SK-N-SH (cell line): ENCODE measurements at regions not wholly inside any gene's neighbourhood (a gene's known extent, or its start where the extent isn't known, plus 50 kb on each side); places are given as distances from the start of the nearest gene placed in this dataset.

Experiments
- CTCF ChIA-PET: fragments of 300-600, 350-600 bp; formaldehyde crosslinking; extraction: SDS; loops from one replicate; lab custom pipeline; 2021; lab: Yijun Ruan, JAX
- POLR2A ChIA-PET: fragments of 350-600 bp; sonication (Branson Sonifier 250); formaldehyde crosslinking; extraction: SDS; loops from one replicate; lab custom pipeline; 2020; ENCODE audit warnings: antibody characterized with exemption, inconsistent platforms; lab: Yijun Ruan, JAX
- DNase-seq: peaks from one replicate; pipeline ENCODE4 v3.0.0; 2012
- H2AFZ ChIP-seq: fragments of 200-600 bp; sonication (generic); 2 replicates; pipeline ENCODE4 v1.8.1; 2016; ENCODE audit warnings: antibody characterized with exemption, mild to moderate bottlenecking, low read depth
- H3F3A ChIP-seq: fragments of 200-600 bp; sonication (generic); replicated peaks from 2 replicates; pipeline ENCODE3; 2016; ENCODE audit warnings: antibody characterized with exemption, mild to moderate bottlenecking; ENCODE audit not compliant: insufficient read depth
- H3K27ac ChIP-seq, 2 experiments: fragments of 200-500 bp in 1 of 2; fragments of 200-600 bp in 1 of 2; sonication (Bioruptor generic) in 1 of 2; sonication (generic), shearing (Covaris generic) in 1 of 2; 2 replicates each; pipeline versions ENCODE4 v1.5.1 to v1.6.1; 2014 to 2016; ENCODE audit warnings: low read depth in 2 of 2, inconsistent platforms in 1 of 2, low read length in 1 of 2, mild to moderate bottlenecking in 1 of 2, mixed read lengths in 1 of 2
- H3K27me3 ChIP-seq: fragments of 200-600 bp; sonication (generic), shearing (Covaris generic); 2 replicates; pipeline ENCODE4 v1.6.1; 2016; ENCODE audit warnings: mixed run types; ENCODE audit not compliant: insufficient read depth
- H3K36me3 ChIP-seq, 2 experiments: fragments of 200-500 bp in 1 of 2; fragments of 200-600 bp in 1 of 2; sonication (Bioruptor generic) in 1 of 2; sonication (generic) in 1 of 2; replicated peaks in 1 of 2; 2 replicates each; pipeline versions ENCODE3 to v1.5.1; 2014 to 2016; ENCODE audit warnings: low read length in 1 of 2, mild to moderate bottlenecking in 1 of 2; ENCODE audit not compliant: insufficient read depth in 2 of 2, control insufficient read depth in 1 of 2
- H3K4me1 ChIP-seq, 2 experiments: fragments of 200-500 bp in 1 of 2; fragments of 200-600 bp in 1 of 2; sonication (Bioruptor generic) in 1 of 2; sonication (generic), shearing (Covaris generic) in 1 of 2; 2 replicates each; pipeline versions ENCODE4 v1.5.1 to v1.6.1; 2014 to 2016; ENCODE audit warnings: low read depth in 1 of 2, low read length in 1 of 2, mixed run types in 1 of 2; ENCODE audit not compliant: insufficient read depth in 2 of 2, control insufficient read depth in 1 of 2
- H3K4me2 ChIP-seq: fragments of 200-600 bp; sonication (generic), shearing (Covaris generic); 2 replicates; pipeline ENCODE4 v1.6.1; 2017; ENCODE audit warnings: mixed run types
- H3K4me3 ChIP-seq, 2 experiments: fragments of 200-500 bp in 1 of 2; fragments of 200-600 bp in 1 of 2; sonication (Bioruptor generic) in 1 of 2; sonication (generic), shearing (Covaris generic) in 1 of 2; 2 replicates each; pipeline versions ENCODE4 v1.5.1 to v1.8.1; 2014 to 2016; ENCODE audit warnings: low read depth in 2 of 2, inconsistent platforms in 1 of 2, low read length in 1 of 2, mild to moderate bottlenecking in 1 of 2, mixed read lengths in 1 of 2, moderate library complexity in 1 of 2
- H3K79me2 ChIP-seq: fragments of 200-600 bp; sonication (generic); 2 replicates; pipeline ENCODE4 v1.8.1; 2017; ENCODE audit warnings: mild to moderate bottlenecking; ENCODE audit not compliant: insufficient read depth
- H3K9ac ChIP-seq: fragments of 200-600 bp; sonication (generic); 2 replicates; pipeline ENCODE4 v1.6.1; 2017; ENCODE audit warnings: mixed run types
- H3K9me2 ChIP-seq: fragments of 200-600 bp; sonication (generic); 2 replicates; pipeline ENCODE4 v1.6.1; 2017; ENCODE audit warnings: mixed run types
- H3K9me3 ChIP-seq: fragments of 200-600 bp; sonication (generic); 2 replicates; pipeline ENCODE4 v1.6.1; 2017; ENCODE audit warnings: mixed run types, mild to moderate bottlenecking, moderate library complexity
- H4K20me1 ChIP-seq: fragments of 200-600 bp; sonication (generic); 2 replicates; pipeline ENCODE4 v1.6.1; 2017; ENCODE audit warnings: mild to moderate bottlenecking, mixed run types; ENCODE audit not compliant: insufficient read depth
- CHD2 ChIP-seq: fragments of 150-350 bp; IDR thresholded peaks from 2 replicates; pipeline ENCODE4 v1.6.1; 2018; ENCODE audit warnings: low read length; ENCODE audit not compliant: partially characterized antibody
- EP300 ChIP-seq, 2 experiments: IDR thresholded peaks; 2 replicates each; pipeline versions ENCODE4 v1.4.0 to v1.6.1; 2012; ENCODE audit warnings: borderline replicate concordance in 1 of 2, low read depth in 1 of 2, low read length in 1 of 2
- FOSL2 ChIP-seq: IDR thresholded peaks from 2 replicates; pipeline ENCODE4 v1.4.0; 2012; ENCODE audit warnings: low read depth, mild to moderate bottlenecking, moderate library complexity, borderline replicate concordance
- FOXJ3 ChIP-seq: sonication (generic); formaldehyde crosslinking; IDR thresholded peaks from 2 replicates; pipeline ENCODE4 v1.5.1; 2020; ENCODE audit warnings: mild to moderate bottlenecking, missing genetic modification reagents
- FOXM1 ChIP-seq: IDR thresholded peaks from 2 replicates; pipeline ENCODE4 v1.4.0; 2012; ENCODE audit warnings: low read depth, mild to moderate bottlenecking
- GATA2 ChIP-seq: sonication (generic); formaldehyde crosslinking; IDR thresholded peaks from 2 replicates; pipeline ENCODE4 v1.5.0; 2020; ENCODE audit warnings: mild to moderate bottlenecking, missing genetic modification reagents
- MEF2A ChIP-seq: IDR thresholded peaks from 2 replicates; pipeline ENCODE4 v1.4.0; 2012; ENCODE audit warnings: low read depth, borderline replicate concordance
- MXI1 ChIP-seq: IDR thresholded peaks from 2 replicates; pipeline ENCODE4 v1.6.1; 2012; ENCODE audit warnings: mild to moderate bottlenecking, low read depth, low read length, improper control_type of control experiment
- NFIC ChIP-seq: IDR thresholded peaks from 2 replicates; pipeline ENCODE4 v1.4.0; 2012; ENCODE audit warnings: borderline replicate concordance
- POLR2AphosphoS5 ChIP-seq: IDR thresholded peaks from 2 replicates; pipeline ENCODE4 v1.6.1; 2012; ENCODE audit warnings: low read depth, low read length
- RAD21 ChIP-seq: IDR thresholded peaks from 2 replicates; pipeline ENCODE4 v1.6.1; 2012; ENCODE audit warnings: mild to moderate bottlenecking, low read length
- RFX5 ChIP-seq: IDR thresholded peaks from 2 replicates; pipeline ENCODE4 v1.6.1; 2012; ENCODE audit warnings: mild to moderate bottlenecking, improper control_type of control experiment, low read length
- SIN3A ChIP-seq: IDR thresholded peaks from 2 replicates; pipeline ENCODE4 v1.6.1; 2012; ENCODE audit warnings: low read depth, mild to moderate bottlenecking, low read length, moderate library complexity, borderline replicate concordance
- YY1 ChIP-seq: IDR thresholded peaks from 2 replicates; pipeline ENCODE4 v1.4.0; 2012; ENCODE audit warnings: low read depth, mild to moderate bottlenecking
- WGBS: methylation state at CpG from one replicate; pipeline ENCODE4 v1.1.6; 2017; ENCODE audit warnings: low lambda C conversion rate; 5-methylcytosine and 5-hydroxymethylcytosine counted together
- TF ChIP-seq, protein P1 (sequence below): IDR thresholded peaks from 2 replicates; pipeline ENCODE4 v1.4.0; 2012; ENCODE audit warnings: low read depth
- TF ChIP-seq, protein P2 (sequence below): fragments of 150-350 bp; IDR thresholded peaks from 2 replicates; pipeline ENCODE4 v1.6.1; 2016; ENCODE audit warnings: mild to moderate bottlenecking, low read depth, low read length
- TF ChIP-seq, protein P3 (sequence below): IDR thresholded peaks from 2 replicates; pipeline ENCODE4 v1.6.1; 2012; ENCODE audit warnings: mild to moderate bottlenecking, low read depth, low read length, moderate library complexity

DNA sequence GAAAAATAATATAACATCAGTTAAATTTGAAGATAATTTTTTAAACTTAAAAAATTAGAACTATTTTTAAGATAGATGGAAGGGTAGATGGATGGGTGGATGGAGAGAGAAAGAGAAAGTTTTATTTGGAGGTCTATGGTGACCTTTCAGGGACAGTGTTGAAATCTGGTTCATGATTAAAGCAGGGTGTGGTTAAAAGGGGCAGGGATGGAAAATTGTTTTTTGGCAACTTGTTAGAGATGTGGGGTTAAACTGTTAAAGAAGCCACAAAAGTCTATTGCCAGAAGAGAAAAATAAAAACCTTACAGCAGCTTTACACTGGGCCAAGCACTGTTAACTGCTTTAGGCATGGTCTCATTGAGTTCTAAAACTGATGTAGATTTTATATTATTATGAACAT, 134.9 kb upstream of the GORAB start:
- Histone ChIP-seq H3K36me3 (no peaks in the 10 kb centered on the region), H3K9me2 (no peaks in the 10 kb centered on the region), H3K9me3 (peaks cover 4% of the 10 kb centered on the region; the same call in 1 of the 2 replicates), H3K79me2 (no peaks in the 10 kb centered on the region), H3K4me3 (no peak overlapping the region), H3K27me3 (no peaks in the 10 kb centered on the region), H3K9ac (no peak overlapping the region), H3K27ac (no peak overlapping the region), H3K4me2 (no peak overlapping the region), H3K4me1 (no peaks in the 10 kb centered on the region; a peak in 1 of 4 replicates), H4K20me1 (no peaks in the 10 kb centered on the region), H3F3A (no peaks in the 10 kb centered on the region), H2AFZ (no peak overlapping the region)
- no peak for TF ChIP-seq FOXM1
- no peak for TF ChIP-seq GATA2 (CRISPR knock-in tag)
- CTCF ChIA-PET = no interaction called here
- POLR2A ChIA-PET = no interaction called here
- no peak for DNase-seq

DNA sequence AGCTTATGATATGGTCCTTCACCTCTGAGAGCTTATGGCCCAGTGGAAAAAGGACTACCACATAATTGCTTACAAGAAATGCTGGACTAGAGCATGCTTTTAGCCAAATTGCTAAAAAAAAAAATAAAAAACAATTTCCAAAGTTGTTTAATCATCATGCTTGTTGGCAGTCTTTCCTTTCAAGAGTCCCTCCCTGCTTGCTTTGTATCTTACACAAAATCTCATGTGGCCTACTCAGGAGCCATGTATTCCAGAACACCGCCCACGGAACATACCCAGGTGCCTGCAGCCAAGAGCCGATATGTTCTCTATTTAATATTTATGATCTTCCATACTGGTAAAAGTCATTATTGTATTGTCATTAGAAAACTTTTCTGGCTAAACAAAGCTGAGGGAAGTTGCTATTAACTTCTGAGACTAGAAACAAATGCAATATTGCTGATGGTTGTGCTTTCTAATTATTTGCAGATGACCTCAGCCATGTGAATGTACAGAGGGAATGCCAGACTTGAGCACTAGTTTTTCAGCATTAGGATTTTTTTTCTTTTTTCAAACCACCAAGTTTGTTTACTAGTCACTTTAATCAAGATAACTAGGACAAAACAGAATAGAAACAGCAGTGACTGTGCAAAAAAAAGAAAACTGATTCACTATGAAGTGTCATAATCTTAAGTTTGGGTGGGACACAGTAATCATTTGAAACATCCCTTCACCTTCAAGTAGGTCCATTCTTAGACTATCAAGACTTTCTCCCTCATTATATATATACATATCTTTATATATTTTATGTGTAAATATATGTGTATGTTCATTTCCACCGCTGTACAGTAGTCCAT, 129.3 kb upstream of the GORAB start:
- no peaks in the 10 kb centered on the region for H3F3A ChIP-seq
- no peaks in the 10 kb centered on the region for H3K79me2 ChIP-seq
- no peaks in the 10 kb centered on the region for H3K27me3 ChIP-seq
- no peak overlapping the region for H3K9ac ChIP-seq
- no peak overlapping the region for H2AFZ ChIP-seq
- no peak for DNase-seq
- no peaks in the 10 kb centered on the region for H4K20me1 ChIP-seq
- H3K27ac ChIP-seq = no peak overlapping the region
- H3K4me1 ChIP-seq = no peaks in the 10 kb centered on the region; a peak in 1 of 4 replicates
- CTCF ChIA-PET = interaction anchor here (1.3 kb wide), 1 partner anchor 14 kb away, joined by 3 read pairs; no protein-coding TSS in a partner anchor
- WGBS = 35% methylated on average over 4 of the region's 4 CpGs
- no peaks in the 10 kb centered on the region for H3K9me3 ChIP-seq
- H3K4me3 ChIP-seq = no peak overlapping the region
- TF ChIP-seq RFX5 (no peak), GATA2 (CRISPR knock-in tag) (no peak), MXI1 (no peak), SIN3A (no peak), RAD21 (no peak), FOXJ3 (CRISPR knock-in tag) (no peak), MEF2A (no peak)
- TF ChIP-seq, protein P1, sequence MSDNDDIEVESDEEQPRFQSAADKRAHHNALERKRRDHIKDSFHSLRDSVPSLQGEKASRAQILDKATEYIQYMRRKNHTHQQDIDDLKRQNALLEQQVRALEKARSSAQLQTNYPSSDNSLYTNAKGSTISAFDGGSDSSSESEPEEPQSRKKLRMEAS = no peak
- TF ChIP-seq, all 33 proteins: peak for 0
- H3K9me2 ChIP-seq = no peaks in the 10 kb centered on the region
- POLR2A ChIA-PET = no interaction called here
- H3K4me2 ChIP-seq = no peak overlapping the region
- peaks cover 0 to 3% of the 10 kb centered on the region in 2 experiments for H3K36me3 ChIP-seq

DNA sequence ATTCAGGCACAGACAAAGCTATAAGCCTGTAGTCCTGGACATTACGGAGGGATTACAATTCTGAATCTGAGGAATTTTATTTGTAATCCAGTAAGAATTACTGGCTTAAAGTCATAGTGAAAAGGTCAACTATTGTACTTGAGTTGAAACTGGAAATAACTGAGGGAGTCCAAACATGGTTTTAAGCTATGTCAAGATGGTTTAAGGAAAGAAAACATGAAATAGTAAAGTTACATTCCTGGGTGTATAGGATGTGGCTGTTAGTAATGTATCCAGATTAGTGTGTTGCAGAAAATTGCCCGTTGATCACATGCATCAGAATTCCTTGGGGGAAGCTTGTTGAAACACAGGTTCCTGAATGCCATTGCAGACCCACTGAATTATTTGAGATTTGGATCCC, 124.8 kb upstream of the GORAB start:
- H3K27me3 ChIP-seq = no peaks in the 10 kb centered on the region
- H3K9ac ChIP-seq = no peak overlapping the region
- H3K79me2 ChIP-seq = no peaks in the 10 kb centered on the region
- no peaks in the 10 kb centered on the region for H3K9me3 ChIP-seq
- H3K4me2 ChIP-seq = no peak overlapping the region
- H3K4me3 ChIP-seq = no peak overlapping the region
- no peaks in the 10 kb centered on the region for H4K20me1 ChIP-seq
- no peaks in the 10 kb centered on the region; a peak in 1 of 4 replicates for H3K4me1 ChIP-seq
- ChIA-PET POLR2A (no interaction called here), CTCF (no interaction called here)
- WGBS = 13% methylated on average over 2 of the region's 2 CpGs
- H3F3A ChIP-seq = no peaks in the 10 kb centered on the region
- no peak for DNase-seq
- TF ChIP-seq NFIC (no peak), FOXJ3 (CRISPR knock-in tag) (no peak), POLR2AphosphoS5 (no peak), FOXM1 (no peak), FOSL2 (no peak), CHD2 (no peak), EP300 (IDR thresholded peaks at IDR 0.05; ENCODE audit: borderline replicate concordance in 1 of 2, low read depth in 1 of 2, low read length in 1 of 2) (no peak), RAD21 (no peak), YY1 (no peak)
- TF ChIP-seq, protein P2, sequence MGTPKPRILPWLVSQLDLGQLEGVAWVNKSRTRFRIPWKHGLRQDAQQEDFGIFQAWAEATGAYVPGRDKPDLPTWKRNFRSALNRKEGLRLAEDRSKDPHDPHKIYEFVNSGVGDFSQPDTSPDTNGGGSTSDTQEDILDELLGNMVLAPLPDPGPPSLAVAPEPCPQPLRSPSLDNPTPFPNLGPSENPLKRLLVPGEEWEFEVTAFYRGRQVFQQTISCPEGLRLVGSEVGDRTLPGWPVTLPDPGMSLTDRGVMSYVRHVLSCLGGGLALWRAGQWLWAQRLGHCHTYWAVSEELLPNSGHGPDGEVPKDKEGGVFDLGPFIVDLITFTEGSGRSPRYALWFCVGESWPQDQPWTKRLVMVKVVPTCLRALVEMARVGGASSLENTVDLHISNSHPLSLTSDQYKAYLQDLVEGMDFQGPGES = no peak
- TF ChIP-seq, protein P3, sequence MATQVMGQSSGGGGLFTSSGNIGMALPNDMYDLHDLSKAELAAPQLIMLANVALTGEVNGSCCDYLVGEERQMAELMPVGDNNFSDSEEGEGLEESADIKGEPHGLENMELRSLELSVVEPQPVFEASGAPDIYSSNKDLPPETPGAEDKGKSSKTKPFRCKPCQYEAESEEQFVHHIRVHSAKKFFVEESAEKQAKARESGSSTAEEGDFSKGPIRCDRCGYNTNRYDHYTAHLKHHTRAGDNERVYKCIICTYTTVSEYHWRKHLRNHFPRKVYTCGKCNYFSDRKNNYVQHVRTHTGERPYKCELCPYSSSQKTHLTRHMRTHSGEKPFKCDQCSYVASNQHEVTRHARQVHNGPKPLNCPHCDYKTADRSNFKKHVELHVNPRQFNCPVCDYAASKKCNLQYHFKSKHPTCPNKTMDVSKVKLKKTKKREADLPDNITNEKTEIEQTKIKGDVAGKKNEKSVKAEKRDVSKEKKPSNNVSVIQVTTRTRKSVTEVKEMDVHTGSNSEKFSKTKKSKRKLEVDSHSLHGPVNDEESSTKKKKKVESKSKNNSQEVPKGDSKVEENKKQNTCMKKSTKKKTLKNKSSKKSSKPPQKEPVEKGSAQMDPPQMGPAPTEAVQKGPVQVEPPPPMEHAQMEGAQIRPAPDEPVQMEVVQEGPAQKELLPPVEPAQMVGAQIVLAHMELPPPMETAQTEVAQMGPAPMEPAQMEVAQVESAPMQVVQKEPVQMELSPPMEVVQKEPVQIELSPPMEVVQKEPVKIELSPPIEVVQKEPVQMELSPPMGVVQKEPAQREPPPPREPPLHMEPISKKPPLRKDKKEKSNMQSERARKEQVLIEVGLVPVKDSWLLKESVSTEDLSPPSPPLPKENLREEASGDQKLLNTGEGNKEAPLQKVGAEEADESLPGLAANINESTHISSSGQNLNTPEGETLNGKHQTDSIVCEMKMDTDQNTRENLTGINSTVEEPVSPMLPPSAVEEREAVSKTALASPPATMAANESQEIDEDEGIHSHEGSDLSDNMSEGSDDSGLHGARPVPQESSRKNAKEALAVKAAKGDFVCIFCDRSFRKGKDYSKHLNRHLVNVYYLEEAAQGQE = no peak
- peaks cover 0 to 3% of the 10 kb centered on the region in 2 experiments for H3K36me3 ChIP-seq
- H2AFZ ChIP-seq = no peak overlapping the region
- no peaks in the 10 kb centered on the region for H3K9me2 ChIP-seq
- peak overlapping the region in 1 of 2 experiments; percentile 47; a peak in 1 of 4 replicates for H3K27ac ChIP-seq
